GM13977 (cell line): ENCODE measurements at regions not wholly inside any gene's neighbourhood (a gene's known extent, or its start where the extent isn't known, plus 50 kb on each side); places are given as distances from the start of the nearest gene placed in this dataset.

Experiments
- DNase-seq: peaks from one replicate; pipeline ENCODE4 v3.0.0; 2012; ENCODE audit warnings: low spot score
- in situ Hi-C: fragments of 300-500 bp; cut with MboI; formaldehyde crosslinking; loops from one replicate; pipeline ENCODE4 v1.12.0; 2022; ENCODE audit warnings: low sequenced_read_pairs, low pct_unique_long_range_greater_than_20kb, mixed read lengths, inconsistent platforms; ENCODE audit not compliant: unreplicated experiment
- TF ChIP-seq, protein P1 (sequence below): IDR thresholded peaks from 2 replicates; pipeline ENCODE4 v1.5.1; 2012; ENCODE audit warnings: mild to moderate bottlenecking, control low read depth; ENCODE audit not compliant: insufficient read depth; ENCODE audit errors: extremely low read depth, missing control alignments

DNA sequence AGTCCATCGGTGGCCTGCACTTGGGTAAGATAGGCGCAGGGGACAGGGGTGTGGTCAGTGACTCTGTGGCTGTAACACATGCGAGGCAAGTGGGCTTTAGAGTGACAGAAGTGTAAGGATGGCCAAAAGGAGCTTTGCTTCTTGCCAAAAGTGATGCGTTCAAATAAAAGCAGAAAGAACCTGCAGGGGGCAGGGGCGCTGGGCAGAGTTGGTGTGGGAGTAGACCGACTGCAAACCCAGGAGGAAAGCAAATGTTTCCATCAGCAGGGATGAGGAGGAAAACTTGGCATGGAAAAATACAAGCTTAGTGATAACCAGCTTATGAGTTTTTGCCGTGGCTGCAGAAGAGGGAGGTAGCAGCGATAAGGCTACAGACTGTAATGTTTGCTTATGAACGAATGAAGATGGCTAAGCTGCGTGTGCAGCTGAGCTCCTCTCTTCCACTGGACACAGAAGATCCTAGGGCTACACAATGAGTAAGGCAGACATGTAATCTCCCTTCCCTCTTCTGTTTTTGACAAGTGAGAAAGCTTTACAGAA is 149.4 kb downstream of the WNT5A start:
- DNase-seq: no peak
- TF ChIP-seq, protein P1, sequence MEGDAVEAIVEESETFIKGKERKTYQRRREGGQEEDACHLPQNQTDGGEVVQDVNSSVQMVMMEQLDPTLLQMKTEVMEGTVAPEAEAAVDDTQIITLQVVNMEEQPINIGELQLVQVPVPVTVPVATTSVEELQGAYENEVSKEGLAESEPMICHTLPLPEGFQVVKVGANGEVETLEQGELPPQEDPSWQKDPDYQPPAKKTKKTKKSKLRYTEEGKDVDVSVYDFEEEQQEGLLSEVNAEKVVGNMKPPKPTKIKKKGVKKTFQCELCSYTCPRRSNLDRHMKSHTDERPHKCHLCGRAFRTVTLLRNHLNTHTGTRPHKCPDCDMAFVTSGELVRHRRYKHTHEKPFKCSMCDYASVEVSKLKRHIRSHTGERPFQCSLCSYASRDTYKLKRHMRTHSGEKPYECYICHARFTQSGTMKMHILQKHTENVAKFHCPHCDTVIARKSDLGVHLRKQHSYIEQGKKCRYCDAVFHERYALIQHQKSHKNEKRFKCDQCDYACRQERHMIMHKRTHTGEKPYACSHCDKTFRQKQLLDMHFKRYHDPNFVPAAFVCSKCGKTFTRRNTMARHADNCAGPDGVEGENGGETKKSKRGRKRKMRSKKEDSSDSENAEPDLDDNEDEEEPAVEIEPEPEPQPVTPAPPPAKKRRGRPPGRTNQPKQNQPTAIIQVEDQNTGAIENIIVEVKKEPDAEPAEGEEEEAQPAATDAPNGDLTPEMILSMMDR: no peak
- in situ Hi-C loops: no loop called here

DNA sequence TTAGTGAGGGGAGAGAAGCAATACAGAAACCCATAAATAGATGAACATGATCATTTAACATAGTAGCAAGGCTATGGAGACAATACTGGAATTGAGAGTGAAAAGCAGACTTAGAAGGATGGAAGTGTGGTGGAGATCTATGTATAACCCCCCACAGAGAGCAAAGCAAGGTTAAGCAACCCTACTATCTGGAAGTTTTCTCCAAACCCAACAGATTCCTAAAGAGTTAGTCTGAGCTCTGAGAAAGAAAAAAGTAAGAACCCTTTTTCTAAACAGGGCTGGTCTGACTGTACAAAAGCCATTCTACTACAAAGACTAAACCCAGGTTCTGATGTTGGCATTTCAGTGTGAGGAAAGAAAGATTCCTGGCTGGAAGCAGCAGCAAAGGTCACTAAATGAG is 153.2 kb downstream of the WNT5A start:
- TF ChIP-seq, protein P1: no peak
- DNase-seq: no peak
- in situ Hi-C loops: no loop called here

DNA sequence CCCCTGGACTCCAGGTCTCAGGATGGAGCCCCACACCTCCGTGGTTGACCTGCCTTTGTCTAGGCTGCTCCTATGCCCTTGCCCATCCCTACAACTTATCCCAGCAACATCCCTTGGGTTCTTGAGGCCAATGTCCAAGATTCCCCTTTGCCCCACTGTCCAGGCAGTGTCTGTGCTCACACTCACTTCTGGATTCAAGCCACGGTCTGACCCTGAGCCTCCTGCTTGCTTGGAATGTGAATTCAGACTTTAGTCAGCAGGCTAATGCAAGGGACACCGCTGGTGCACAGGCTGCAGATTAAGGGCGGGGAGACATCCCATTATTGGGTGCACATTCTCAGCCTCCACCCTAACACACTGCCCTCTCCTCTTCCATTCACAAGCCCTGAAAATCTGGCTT is 154.1 kb downstream of the WNT5A start:
- TF ChIP-seq, protein P1: no peak

DNA sequence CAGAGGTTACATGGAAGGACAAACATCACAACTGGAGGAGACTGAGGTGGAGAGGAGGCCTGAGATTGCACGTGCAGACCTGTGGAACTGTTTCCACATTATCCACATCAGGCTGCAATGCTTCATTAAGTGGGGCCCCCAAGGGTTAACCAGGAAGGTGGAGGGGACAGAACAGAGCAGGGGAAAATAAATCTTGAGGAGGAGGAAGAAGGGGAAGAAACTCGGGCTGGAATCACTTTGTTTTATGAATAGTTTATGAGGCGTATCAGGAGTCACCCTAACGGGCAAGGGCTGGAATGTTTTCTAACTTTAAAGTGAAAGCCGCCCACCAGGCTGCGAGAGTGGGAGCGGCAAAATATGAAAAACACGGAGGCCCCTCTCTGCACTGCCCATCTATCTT is 154.9 kb downstream of the WNT5A start:
- no peak for DNase-seq
- TF ChIP-seq, protein P1: no peak
- in situ Hi-C loops: no loop called here

More for the DNA sequence above, 154.1 kb downstream of the WNT5A start:
- in situ Hi-C loops: no loop called here
- no peak for DNase-seq

DNA sequence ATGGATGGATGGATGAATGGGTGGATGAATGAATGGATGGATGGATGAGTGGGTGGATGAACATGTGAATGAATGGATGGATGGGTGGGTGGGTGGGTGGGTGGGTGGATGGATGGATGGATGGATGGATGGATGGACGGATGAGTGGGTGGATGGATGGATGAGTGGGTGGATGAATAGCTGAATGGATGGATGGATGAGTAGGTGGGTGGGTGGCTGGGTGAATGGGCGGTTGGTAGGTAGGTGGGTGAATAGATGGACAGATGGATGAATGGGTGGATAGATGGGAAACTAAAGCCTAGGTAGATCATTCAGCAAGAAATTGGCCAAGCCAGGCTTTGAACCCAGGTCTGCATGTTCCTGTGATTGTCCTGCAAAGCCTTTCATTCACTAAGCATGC is 155.6 kb downstream of the WNT5A start:
- in situ Hi-C loops: no loop called here
- no peak for DNase-seq
- TF ChIP-seq, protein P1: no peak

DNA sequence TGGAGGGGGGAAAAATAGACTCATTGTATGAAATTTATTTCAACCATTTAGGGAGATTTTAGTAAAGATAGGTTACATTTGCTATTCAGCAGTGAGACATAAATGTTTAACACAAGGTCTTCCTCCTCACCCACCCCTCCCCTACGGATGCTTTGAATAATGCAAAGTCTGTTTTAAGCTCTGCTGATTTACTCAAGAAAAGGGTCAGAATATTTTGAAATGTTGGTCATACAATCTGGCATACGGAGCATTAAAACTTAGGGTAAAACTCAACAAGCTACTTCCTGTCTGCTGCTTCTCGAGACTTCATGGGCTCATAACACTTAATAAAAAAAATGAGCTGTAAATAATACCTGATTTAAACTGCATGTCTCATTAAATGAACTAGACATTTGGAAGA is 156.3 kb downstream of the WNT5A start:
- in situ Hi-C loops: no loop called here
- no peak for DNase-seq

More for the DNA sequence above, 156.3 kb downstream of the WNT5A start:
- TF ChIP-seq, protein P1: no peak
